PC-3 (cell line): ENCODE measurements at regions not wholly inside any gene's neighbourhood (a gene's known extent, or its start where the extent isn't known, plus 50 kb on each side); places are given as distances from the start of the nearest gene placed in this dataset.

Source experiments
- ATAC-seq: fragments of 200-7000 bp; cut with Tn5 transposase; 2 replicates; pipeline ENCODE4 v1.9.1; 2020; ENCODE audit warnings: mild to moderate bottlenecking, moderate library complexity
- BruUV-seq: library from RNA; stranded (reverse); fragments of 400-500 nt; replicated peaks from 2 replicates; lab custom pipeline; 2021; lab: Mats Ljungman, UMichigan
- CTCF ChIA-PET: fragments of 300-600 bp; sonication (Branson Sonifier 250); formaldehyde crosslinking; loops from one replicate; lab custom pipeline; 2022; ENCODE audit warnings: antibody characterized with exemption; lab: Charles Lee
- POLR2A ChIA-PET: fragments of 300-600 bp; sonication (Branson Sonifier 250); formaldehyde crosslinking; loops from one replicate; lab custom pipeline; 2022; ENCODE audit warnings: antibody characterized with exemption; ENCODE audit not compliant: unreplicated experiment; lab: Charles Lee
- DNase-seq: peaks from one replicate; pipeline ENCODE4 v3.0.0-alpha.2; 2015
- H2AFZ ChIP-seq: fragments of 300-600 bp; sonication (generic); 2 replicates; pipeline ENCODE4 v1.6.0; 2016; ENCODE audit warnings: antibody characterized with exemption, low read length
- H3F3A ChIP-seq: fragments of 300-600 bp; sonication (generic); one replicate; pipeline ENCODE4 v1.6.0; 2017; ENCODE audit warnings: antibody characterized with exemption, low read length, control low read depth, mild to moderate bottlenecking; ENCODE audit not compliant: unreplicated experiment
- H3K27ac ChIP-seq: fragments of 300-600 bp; sonication (generic); 2 replicates; pipeline ENCODE4 v1.5.1; 2016; ENCODE audit warnings: mild to moderate bottlenecking, low read length
- H3K27me3 ChIP-seq: fragments of 300-600 bp; sonication (generic); 2 replicates; pipeline ENCODE4 v1.6.1; 2016; ENCODE audit warnings: low read length, mixed read lengths
- H3K36me3 ChIP-seq: fragments of 300-600 bp; sonication (generic); 2 replicates; pipeline ENCODE4 v1.6.1; 2016; ENCODE audit warnings: low read depth, mixed run types, low read length, mixed read lengths
- H3K4me1 ChIP-seq: fragments of 300-600 bp; sonication (generic); 2 replicates; pipeline ENCODE4 v1.5.1; 2016; ENCODE audit warnings: low read length; ENCODE audit not compliant: insufficient read depth
- H3K4me2 ChIP-seq: fragments of 300-600 bp; sonication (generic); 2 replicates; pipeline ENCODE4 v1.6.0; 2016; ENCODE audit warnings: low read length
- H3K4me3 ChIP-seq: fragments of 300-600 bp; sonication (generic); 2 replicates; pipeline ENCODE4 v1.5.1; 2016; ENCODE audit warnings: mild to moderate bottlenecking, low read length, mixed read lengths
- H3K79me2 ChIP-seq: fragments of 300-600 bp; sonication (generic); 2 replicates; pipeline ENCODE4 v1.6.1; 2017; ENCODE audit warnings: low read length, mixed read lengths
- H3K9ac ChIP-seq: fragments of 300-600 bp; sonication (generic); 2 replicates; pipeline ENCODE4 v1.6.0; 2016; ENCODE audit warnings: mild to moderate bottlenecking, low read length
- H3K9me2 ChIP-seq: fragments of 300-600 bp; sonication (generic); replicated peaks from 2 replicates; pipeline ENCODE4 v1.6.1; 2016; ENCODE audit warnings: mixed run types, low read length, mixed read lengths
- H3K9me3 ChIP-seq: fragments of 300-600 bp; sonication (generic); 2 replicates; pipeline ENCODE4 v1.6.1; 2016; ENCODE audit warnings: low read length, mixed read lengths
- H4K20me1 ChIP-seq: fragments of 300-600 bp; sonication (generic); 2 replicates; pipeline ENCODE4 v1.6.1; 2016; ENCODE audit warnings: low read length, mixed read lengths
- EZH2 ChIP-seq: fragments of 300-600 bp; sonication (generic); IDR thresholded peaks from one replicate; pipeline ENCODE4 v1.6.1; 2017; ENCODE audit warnings: antibody characterized with exemption, mild to moderate bottlenecking, low read length; ENCODE audit not compliant: unreplicated experiment
- EZH2phosphoT487 ChIP-seq: fragments of 300-600 bp; sonication (generic); IDR thresholded peaks from 2 replicates; pipeline ENCODE4 v1.6.1; 2018; ENCODE audit warnings: mild to moderate bottlenecking, antibody characterized with exemption, low read length, borderline replicate concordance
- intact Hi-C: fragments of 100-400 bp; cut with micrococcal nuclease; formaldehyde crosslinking; loops from 2 replicates; pipeline ENCODE4 v1.9.0; 2023
- TF ChIP-seq, protein P1 (sequence below): fragments of 300-600 bp; sonication (generic); conservative IDR thresholded peaks from 2 replicates; pipeline ENCODE4 v1.5.1; 2017; ENCODE audit warnings: antibody characterized with exemption, low read depth, mild to moderate bottlenecking, low read length

DNA sequence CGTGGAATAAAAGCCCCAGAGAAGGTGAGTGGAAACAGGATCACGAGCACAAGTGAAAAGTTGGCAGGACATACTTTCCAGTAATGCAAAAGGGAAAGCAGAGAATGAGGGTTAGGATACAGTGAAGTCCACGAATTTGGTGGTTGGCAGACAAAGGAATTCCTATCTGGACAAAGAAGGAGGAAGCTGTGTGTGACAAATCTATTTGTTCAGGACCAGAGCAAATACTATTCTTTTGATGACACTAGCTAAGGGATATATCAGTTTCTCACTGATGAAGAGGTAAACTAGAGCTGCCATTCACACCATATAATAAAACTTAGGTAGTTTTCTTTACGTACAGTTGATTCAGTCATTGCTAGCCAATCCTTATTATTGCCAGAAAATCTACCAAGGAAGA is 156.8 kb upstream of the GRIK2 start:
- Histone ChIP-seq H3F3A (no peaks in the 10 kb centered on the region), H3K4me1 (0 out of 2 replicates have a peak, but pooled peaks cover 4% of the 10 kb centered on the region), H3K9me3 (no peaks in the 10 kb centered on the region), H4K20me1 (no peaks in the 10 kb centered on the region), H2AFZ (no peak overlapping the region), H3K27me3 (no peaks in the 10 kb centered on the region), H3K9ac (no peak overlapping the region), H3K79me2 (no peaks in the 10 kb centered on the region), H3K27ac (no peak overlapping the region), H3K4me3 (no peak overlapping the region), H3K4me2 (no peak overlapping the region), H3K9me2 (no peaks in the 10 kb centered on the region), H3K36me3 (no peaks in the 10 kb centered on the region)
- ChIA-PET POLR2A (no interaction called here), CTCF (no interaction called here)
- no TSS peak for BruUV-seq
- TF ChIP-seq, protein P1, sequence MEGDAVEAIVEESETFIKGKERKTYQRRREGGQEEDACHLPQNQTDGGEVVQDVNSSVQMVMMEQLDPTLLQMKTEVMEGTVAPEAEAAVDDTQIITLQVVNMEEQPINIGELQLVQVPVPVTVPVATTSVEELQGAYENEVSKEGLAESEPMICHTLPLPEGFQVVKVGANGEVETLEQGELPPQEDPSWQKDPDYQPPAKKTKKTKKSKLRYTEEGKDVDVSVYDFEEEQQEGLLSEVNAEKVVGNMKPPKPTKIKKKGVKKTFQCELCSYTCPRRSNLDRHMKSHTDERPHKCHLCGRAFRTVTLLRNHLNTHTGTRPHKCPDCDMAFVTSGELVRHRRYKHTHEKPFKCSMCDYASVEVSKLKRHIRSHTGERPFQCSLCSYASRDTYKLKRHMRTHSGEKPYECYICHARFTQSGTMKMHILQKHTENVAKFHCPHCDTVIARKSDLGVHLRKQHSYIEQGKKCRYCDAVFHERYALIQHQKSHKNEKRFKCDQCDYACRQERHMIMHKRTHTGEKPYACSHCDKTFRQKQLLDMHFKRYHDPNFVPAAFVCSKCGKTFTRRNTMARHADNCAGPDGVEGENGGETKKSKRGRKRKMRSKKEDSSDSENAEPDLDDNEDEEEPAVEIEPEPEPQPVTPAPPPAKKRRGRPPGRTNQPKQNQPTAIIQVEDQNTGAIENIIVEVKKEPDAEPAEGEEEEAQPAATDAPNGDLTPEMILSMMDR = no peak
- TF ChIP-seq EZH2 (no peak), EZH2phosphoT487 (no peak)
- peak; percentile 52 for DNase-seq
- ATAC-seq = peak; percentile 97
- intact Hi-C loops = no loop called here

DNA sequence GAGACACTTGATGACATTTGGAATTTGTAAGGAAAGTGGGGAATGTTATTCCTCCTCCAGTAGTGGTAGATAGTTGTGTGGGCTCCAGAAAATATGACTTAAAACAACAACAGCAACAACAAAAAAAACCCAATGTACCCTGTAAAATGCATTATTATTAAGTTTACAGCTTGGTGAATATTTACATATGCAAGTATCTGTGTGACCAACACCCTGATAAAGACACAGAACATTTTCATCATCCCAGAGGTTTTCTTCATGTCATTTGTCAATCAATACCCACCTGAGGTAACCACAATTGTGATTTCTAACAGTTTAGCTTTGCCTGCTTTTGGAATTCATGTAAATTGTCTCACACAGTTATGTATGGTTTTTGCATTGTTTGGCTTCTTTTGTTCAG is 152.1 kb upstream of the GRIK2 start:
- Histone ChIP-seq H2AFZ (no peak overlapping the region), H4K20me1 (no peaks in the 10 kb centered on the region), H3K9me3 (no peaks in the 10 kb centered on the region), H3K4me1 (0 out of 2 replicates have a peak, but pooled peaks cover 2% of the 10 kb centered on the region), H3F3A (no peaks in the 10 kb centered on the region), H3K79me2 (no peaks in the 10 kb centered on the region), H3K27ac (no peak overlapping the region), H3K36me3 (no peaks in the 10 kb centered on the region), H3K4me3 (no peak overlapping the region), H3K9me2 (no peaks in the 10 kb centered on the region), H3K4me2 (no peak overlapping the region), H3K9ac (no peak overlapping the region), H3K27me3 (no peaks in the 10 kb centered on the region)
- intact Hi-C loops = no loop called here
- ATAC-seq (no peak), DNase-seq (no peak)
- no TSS peak for BruUV-seq
- POLR2A ChIA-PET = no interaction called here
- no peak for TF ChIP-seq EZH2phosphoT487
- CTCF ChIA-PET = no interaction called here

DNA sequence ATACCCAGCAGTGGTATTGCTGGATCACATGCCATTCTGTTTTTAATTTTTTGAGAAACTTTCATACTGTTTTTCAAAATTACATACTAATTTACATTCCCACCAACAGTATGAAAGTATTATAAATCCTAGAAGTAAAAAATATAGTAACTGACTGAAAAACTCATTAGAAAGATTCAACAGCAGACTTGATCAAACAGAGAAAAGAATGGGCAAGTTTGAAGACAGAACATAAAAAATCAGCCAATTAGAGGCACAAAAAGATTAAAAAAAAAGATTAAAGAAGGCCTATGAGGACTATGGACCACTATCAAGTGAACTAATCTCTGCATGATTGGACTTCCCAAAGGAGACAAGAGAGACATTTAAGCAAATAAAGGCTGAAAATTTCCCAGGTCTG is 144.0 kb upstream of the GRIK2 start:
- no peak overlapping the region for H3K9ac ChIP-seq
- H3K4me1 ChIP-seq = no peaks in the 10 kb centered on the region
- no peak for ATAC-seq
- no peaks in the 10 kb centered on the region for H4K20me1 ChIP-seq
- H3K36me3 ChIP-seq = no peaks in the 10 kb centered on the region
- no peaks in the 10 kb centered on the region for H3K79me2 ChIP-seq
- intact Hi-C loops = no loop called here
- no peak for DNase-seq
- no peaks in the 10 kb centered on the region for H3K9me2 ChIP-seq
- no peak overlapping the region for H3K4me2 ChIP-seq
- BruUV-seq = no TSS peak
- no peak overlapping the region for H3K27ac ChIP-seq
- no peak overlapping the region for H2AFZ ChIP-seq
- no peaks in the 10 kb centered on the region for H3K27me3 ChIP-seq
- no peaks in the 10 kb centered on the region for H3K9me3 ChIP-seq
- no peak overlapping the region for H3K4me3 ChIP-seq
- CTCF ChIA-PET = no interaction called here
- POLR2A ChIA-PET = no interaction called here
- TF ChIP-seq, protein P1 = no peak
- TF ChIP-seq EZH2phosphoT487 (no peak), EZH2 (no peak)
- H3F3A ChIP-seq = no peaks in the 10 kb centered on the region
